PC-9 (cell line): ENCODE measurements at regions not wholly inside any gene's neighbourhood (a gene's known extent, or its start where the extent isn't known, plus 50 kb on each side); places are given as distances from the start of the nearest gene placed in this dataset.

Experiments used
- BruUV-seq: library from RNA; stranded (reverse); fragments of 400-500 nt; replicated peaks from 2 replicates; lab custom pipeline; 2021; lab: Mats Ljungman, UMichigan
- CTCF ChIA-PET: fragments of 300-600 bp; sonication (Branson Sonifier 250); formaldehyde crosslinking; loops from one replicate; lab custom pipeline; 2022; ENCODE audit warnings: antibody characterized with exemption; lab: Charles Lee
- POLR2A ChIA-PET: fragments of 300-600 bp; sonication (Branson Sonifier 250); formaldehyde crosslinking; loops from one replicate; lab custom pipeline; 2022; ENCODE audit warnings: antibody characterized with exemption; ENCODE audit not compliant: unreplicated experiment; lab: Charles Lee
- DNase-seq, 2 experiments: peaks; one replicate each; pipeline versions ENCODE4 v3.0.0 to v3.0.0-alpha.2; 2015 to 2022; ENCODE audit warnings: mixed read lengths in 1 of 2
- H2AFZ ChIP-seq: fragments of 200-600 bp; sonication (generic); 2 replicates; pipeline ENCODE4 v1.8.1; 2017; ENCODE audit warnings: antibody characterized with exemption
- H3F3A ChIP-seq: fragments of 200-600 bp; sonication (generic); 2 replicates; pipeline ENCODE4 v1.8.1; 2017; ENCODE audit warnings: antibody characterized with exemption, mild to moderate bottlenecking, low read depth; ENCODE audit not compliant: insufficient read depth
- H3K27ac ChIP-seq: fragments of 200-600 bp; sonication (generic); 2 replicates; pipeline ENCODE4 v1.6.1; 2016; ENCODE audit warnings: mixed run types
- H3K27me3 ChIP-seq: fragments of 200-600 bp; sonication (generic); 2 replicates; pipeline ENCODE4 v1.6.1; 2016; ENCODE audit warnings: low read depth, mixed run types; ENCODE audit not compliant: insufficient read depth
- H3K36me3 ChIP-seq: fragments of 200-600 bp; sonication (generic); 2 replicates; pipeline ENCODE4 v1.6.1; 2016; ENCODE audit warnings: low read depth, mixed run types
- H3K4me1 ChIP-seq: fragments of 200-600 bp; sonication (generic); replicated peaks from 2 replicates; pipeline ENCODE4 v1.6.1; 2016; ENCODE audit warnings: mixed run types; ENCODE audit not compliant: insufficient read depth
- H3K4me2 ChIP-seq: fragments of 200-600 bp; sonication (generic); 2 replicates; pipeline ENCODE4 v1.6.1; 2017; ENCODE audit warnings: mixed run types
- H3K4me3 ChIP-seq: fragments of 200-600 bp; sonication (generic); 2 replicates; pipeline ENCODE4 v1.6.1; 2016; ENCODE audit warnings: mixed run types
- H3K79me2 ChIP-seq: fragments of 200-600 bp; sonication (generic); 2 replicates; pipeline ENCODE4 v1.6.1; 2017; ENCODE audit warnings: low read depth, mixed run types
- H3K9me2 ChIP-seq: fragments of 200-600 bp; sonication (generic); 2 replicates; pipeline ENCODE4 v1.8.1; 2017; ENCODE audit warnings: mild to moderate bottlenecking; ENCODE audit not compliant: insufficient read depth
- H3K9me3 ChIP-seq: fragments of 200-600 bp; sonication (generic); 2 replicates; pipeline ENCODE4 v1.8.1; 2016; ENCODE audit warnings: low read depth; ENCODE audit not compliant: insufficient read depth
- H4K20me1 ChIP-seq: fragments of 200-600 bp; sonication (generic); 2 replicates; pipeline ENCODE4 v1.8.1; 2017; ENCODE audit not compliant: insufficient read depth
- EZH2 ChIP-seq: fragments of 200-600 bp; sonication (generic); IDR thresholded peaks from 2 replicates; pipeline ENCODE4 v1.8.0; 2017; ENCODE audit warnings: antibody characterized with exemption, low read depth
- intact Hi-C: fragments of 100-400 bp; cut with micrococcal nuclease; formaldehyde crosslinking; loops from one replicate; pipeline ENCODE4 v1.10.0; 2022; ENCODE audit not compliant: unreplicated experiment
- TF ChIP-seq, protein P1 (sequence below): fragments of 200-600 bp; sonication (generic); conservative IDR thresholded peaks from 2 replicates; pipeline ENCODE4 v1.6.1; 2017; ENCODE audit warnings: mixed run types, antibody characterized with exemption, mild to moderate bottlenecking, moderate library complexity

DNA sequence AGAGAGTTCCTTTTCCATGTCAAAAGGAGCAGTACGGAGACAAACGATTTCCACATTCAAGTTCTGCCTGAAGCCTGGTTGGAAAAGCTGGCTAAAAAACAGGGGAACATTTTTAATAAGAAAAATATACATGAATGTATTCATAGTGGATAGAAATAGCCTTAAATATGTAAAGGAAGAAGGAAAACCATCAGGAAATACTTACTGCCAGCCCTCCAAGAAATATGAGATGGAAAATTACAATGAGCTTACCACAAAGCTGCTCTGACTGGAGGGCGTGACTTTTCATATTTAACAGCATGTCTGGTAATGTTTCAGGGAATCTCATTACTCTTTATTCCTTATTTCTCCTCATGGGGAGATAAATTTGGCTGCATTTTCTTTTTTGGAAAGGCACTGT lies 75.9 kb upstream of the ZDHHC17 start:
- Histone ChIP-seq H2AFZ (no peak overlapping the region), H3K9me3 (no peaks in the 10 kb centered on the region), H3F3A (no peaks in the 10 kb centered on the region), H3K27me3 (no peaks in the 10 kb centered on the region), H3K4me1 (peaks cover 7% of the 10 kb centered on the region), H3K4me2 (no peak overlapping the region), H3K79me2 (no peaks in the 10 kb centered on the region), H3K9me2 (no peaks in the 10 kb centered on the region), H4K20me1 (no peaks in the 10 kb centered on the region), H3K4me3 (no peak overlapping the region), H3K36me3 (no peaks in the 10 kb centered on the region), H3K27ac (no peak overlapping the region)
- no peak for DNase-seq
- TF ChIP-seq EZH2 = no peak
- TF ChIP-seq, protein P1, sequence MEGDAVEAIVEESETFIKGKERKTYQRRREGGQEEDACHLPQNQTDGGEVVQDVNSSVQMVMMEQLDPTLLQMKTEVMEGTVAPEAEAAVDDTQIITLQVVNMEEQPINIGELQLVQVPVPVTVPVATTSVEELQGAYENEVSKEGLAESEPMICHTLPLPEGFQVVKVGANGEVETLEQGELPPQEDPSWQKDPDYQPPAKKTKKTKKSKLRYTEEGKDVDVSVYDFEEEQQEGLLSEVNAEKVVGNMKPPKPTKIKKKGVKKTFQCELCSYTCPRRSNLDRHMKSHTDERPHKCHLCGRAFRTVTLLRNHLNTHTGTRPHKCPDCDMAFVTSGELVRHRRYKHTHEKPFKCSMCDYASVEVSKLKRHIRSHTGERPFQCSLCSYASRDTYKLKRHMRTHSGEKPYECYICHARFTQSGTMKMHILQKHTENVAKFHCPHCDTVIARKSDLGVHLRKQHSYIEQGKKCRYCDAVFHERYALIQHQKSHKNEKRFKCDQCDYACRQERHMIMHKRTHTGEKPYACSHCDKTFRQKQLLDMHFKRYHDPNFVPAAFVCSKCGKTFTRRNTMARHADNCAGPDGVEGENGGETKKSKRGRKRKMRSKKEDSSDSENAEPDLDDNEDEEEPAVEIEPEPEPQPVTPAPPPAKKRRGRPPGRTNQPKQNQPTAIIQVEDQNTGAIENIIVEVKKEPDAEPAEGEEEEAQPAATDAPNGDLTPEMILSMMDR = no peak
- intact Hi-C loops = no loop called here
- ChIA-PET CTCF (no interaction called here), POLR2A (no interaction called here)
- BruUV-seq = no TSS peak

DNA sequence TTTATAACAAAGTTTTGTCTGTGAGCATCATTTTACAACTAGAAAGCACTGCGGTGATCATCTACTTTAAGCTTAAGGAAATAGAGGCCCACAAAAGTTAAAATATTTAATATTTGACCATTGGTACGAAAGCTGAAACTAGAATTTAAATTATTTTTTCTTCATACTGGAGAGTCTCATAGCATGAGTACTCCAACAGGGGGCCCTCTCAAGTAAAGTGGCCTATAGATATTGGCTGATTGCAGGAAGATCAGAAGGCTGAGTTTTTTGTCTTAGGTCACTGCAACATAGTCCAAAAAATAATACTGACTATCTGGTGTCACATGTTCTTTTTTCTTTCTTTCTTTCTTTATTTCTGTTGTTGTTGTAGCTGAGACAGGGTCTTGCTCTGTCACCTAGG lies 75.3 kb upstream of the ZDHHC17 start:
- CTCF ChIA-PET = no interaction called here
- H3K9me3 ChIP-seq = no peaks in the 10 kb centered on the region
- H3K27ac ChIP-seq = no peak overlapping the region
- H3F3A ChIP-seq = no peaks in the 10 kb centered on the region
- H3K4me1 ChIP-seq = peaks cover 7% of the 10 kb centered on the region
- H3K79me2 ChIP-seq = no peaks in the 10 kb centered on the region
- H3K4me2 ChIP-seq = no peak overlapping the region
- no peaks in the 10 kb centered on the region for H3K9me2 ChIP-seq
- no peaks in the 10 kb centered on the region for H3K36me3 ChIP-seq
- TF ChIP-seq, protein P1 = no peak; the same call in 1 of the 2 replicates
- TF ChIP-seq EZH2 = no peak
- H3K27me3 ChIP-seq = no peaks in the 10 kb centered on the region
- H4K20me1 ChIP-seq = no peaks in the 10 kb centered on the region
- H3K4me3 ChIP-seq = no peak overlapping the region
- no peak for DNase-seq
- H2AFZ ChIP-seq = no peak overlapping the region
- BruUV-seq = no TSS peak
- POLR2A ChIA-PET = no interaction called here
- intact Hi-C loops = no loop called here

- H3K36me3 ChIP-seq = no peaks in the 10 kb centered on the region
- no peak overlapping the region for H3K4me2 ChIP-seq
- no peaks in the 10 kb centered on the region for H3K9me2 ChIP-seq
- no peak overlapping the region for H3K27ac ChIP-seq
- peaks cover 7% of the 10 kb centered on the region for H3K4me1 ChIP-seq
- H3K79me2 ChIP-seq = no peaks in the 10 kb centered on the region
- ChIA-PET CTCF (no interaction called here), POLR2A (no interaction called here)
- intact Hi-C loops = no loop called here
- H2AFZ ChIP-seq = no peak overlapping the region
- TF ChIP-seq, protein P1 = no peak
- TF ChIP-seq EZH2 = no peak
- no peaks in the 10 kb centered on the region for H3K27me3 ChIP-seq
- H4K20me1 ChIP-seq = no peaks in the 10 kb centered on the region
- H3F3A ChIP-seq = no peaks in the 10 kb centered on the region
- no TSS peak for BruUV-seq
- H3K4me3 ChIP-seq = no peak overlapping the region
- no peak for DNase-seq
- H3K9me3 ChIP-seq = no peaks in the 10 kb centered on the region
Observed at GRCh38 chr12:76690921-76691700, 72.8 kb upstream of the ZDHHC17 start.
